ENCODE measurements at regions not wholly inside any gene's neighbourhood (a gene's known extent, or its start where the extent isn't known, plus 50 kb on each side); places are given as distances from the start of the nearest gene placed in this dataset.
"Not testable (repeated sequence)": the region's sequence is repeated elsewhere in the genome, so short reads cannot be mapped to it uniquely, and the experiment has no call there.

DNA sequence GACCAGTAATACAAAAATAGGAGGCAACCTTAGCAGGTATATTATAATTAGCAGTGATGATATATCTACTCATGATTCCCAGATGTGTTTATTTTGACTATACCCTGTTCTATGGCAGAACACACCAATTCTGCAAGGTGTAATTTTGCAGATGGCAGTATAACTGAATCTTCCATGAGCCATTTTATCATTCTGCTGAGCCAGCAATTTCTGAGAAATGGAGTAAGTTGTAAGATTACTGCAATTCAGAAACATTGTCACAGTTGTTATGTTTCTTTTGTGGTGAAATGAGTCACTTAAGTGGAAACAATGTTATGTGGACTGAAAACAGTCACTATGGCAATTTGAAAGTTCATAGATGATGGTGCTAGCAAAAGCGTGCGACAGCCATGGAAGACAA lies 63.7 kb upstream of the RIMS1 start:
- no peaks in the 10 kb centered on the region for H3K27me3 ChIP-seq (ENCODE audit: control insufficient read depth in 4 of 4, insufficient read depth in 4 of 4, low read length in 3 of 4)
- TF ChIP-seq EGR1 (IDR thresholded peaks at IDR 0.05; ENCODE audit: low read depth in 2 of 2), result no peak
- TF ChIP-seq FOXA2 (IDR thresholded peaks at IDR 0.05), result no peak
- no peak for TF ChIP-seq YY1 (IDR thresholded peaks at IDR 0.05)
- TF ChIP-seq REST (IDR thresholded peaks at IDR 0.05), result no peak
- TF ChIP-seq NR2F2 (IDR thresholded peaks at IDR 0.05), result no peak
- no peak for TF ChIP-seq ZBTB33 (IDR thresholded peaks at IDR 0.05)
- no peak for TF ChIP-seq GABPA (IDR thresholded peaks at IDR 0.05 in 1 of 2, conservative IDR thresholded peaks at IDR 0.05 in 1 of 2)
- TF ChIP-seq FOXA1 (IDR thresholded peaks at IDR 0.05), result no peak
- TF ChIP-seq RXRA (IDR thresholded peaks at IDR 0.05), result no peak
- no peak for TF ChIP-seq RAD21 (IDR thresholded peaks at IDR 0.05)
- TF ChIP-seq SP1 (IDR thresholded peaks at IDR 0.05), result no peak
- TF ChIP-seq, protein P1, sequence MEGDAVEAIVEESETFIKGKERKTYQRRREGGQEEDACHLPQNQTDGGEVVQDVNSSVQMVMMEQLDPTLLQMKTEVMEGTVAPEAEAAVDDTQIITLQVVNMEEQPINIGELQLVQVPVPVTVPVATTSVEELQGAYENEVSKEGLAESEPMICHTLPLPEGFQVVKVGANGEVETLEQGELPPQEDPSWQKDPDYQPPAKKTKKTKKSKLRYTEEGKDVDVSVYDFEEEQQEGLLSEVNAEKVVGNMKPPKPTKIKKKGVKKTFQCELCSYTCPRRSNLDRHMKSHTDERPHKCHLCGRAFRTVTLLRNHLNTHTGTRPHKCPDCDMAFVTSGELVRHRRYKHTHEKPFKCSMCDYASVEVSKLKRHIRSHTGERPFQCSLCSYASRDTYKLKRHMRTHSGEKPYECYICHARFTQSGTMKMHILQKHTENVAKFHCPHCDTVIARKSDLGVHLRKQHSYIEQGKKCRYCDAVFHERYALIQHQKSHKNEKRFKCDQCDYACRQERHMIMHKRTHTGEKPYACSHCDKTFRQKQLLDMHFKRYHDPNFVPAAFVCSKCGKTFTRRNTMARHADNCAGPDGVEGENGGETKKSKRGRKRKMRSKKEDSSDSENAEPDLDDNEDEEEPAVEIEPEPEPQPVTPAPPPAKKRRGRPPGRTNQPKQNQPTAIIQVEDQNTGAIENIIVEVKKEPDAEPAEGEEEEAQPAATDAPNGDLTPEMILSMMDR (IDR thresholded peaks at IDR 0.05; ENCODE audit: low read depth, low read length, missing input control), result no peak
- TF ChIP-seq TAF1 (conservative IDR thresholded peaks at IDR 0.05), result no peak
- no peak for TF ChIP-seq ATF3 (IDR thresholded peaks at IDR 0.05)
- no peak for TF ChIP-seq MAX (IDR thresholded peaks at IDR 0.05)
- no peak for TF ChIP-seq HNF4G (IDR thresholded peaks at IDR 0.05)
- no peak for TF ChIP-seq HNF4A (conservative IDR thresholded peaks at IDR 0.05)
- TF ChIP-seq JUND (IDR thresholded peaks at IDR 0.05), result no peak

GRCh38 chr6:71832110-71832764 lies 54.1 kb upstream of the RIMS1 start:
- DNase-seq (ENCODE audit: low spot score); H3K9me3 ChIP-seq (ENCODE audit: control insufficient read depth in 4 of 4, low read length in 3 of 4); H3K4me3 ChIP-seq (ENCODE audit: low read depth in 1 of 3, low read length in 3 of 3); H3K27ac ChIP-seq (ENCODE audit: low read depth in 1 of 2, low read length in 2 of 2); H3K9ac ChIP-seq (ENCODE audit: low read depth in 1 of 2, low read length in 2 of 2); H3K36me3 ChIP-seq (ENCODE audit: control insufficient read depth in 4 of 4, insufficient read depth in 3 of 4, low read depth in 1 of 4, low read length in 3 of 4); H3K4me1 ChIP-seq (ENCODE audit: control insufficient read depth in 4 of 4, insufficient read depth in 4 of 4, low read length in 3 of 4); H3K27me3 ChIP-seq (ENCODE audit: control insufficient read depth in 4 of 4, insufficient read depth in 4 of 4, low read length in 3 of 4): not testable (repeated sequence)
- WGBS, result 85% methylated on average over 25 of the region's 25 CpGs

More for the DNA sequence above, 63.7 kb upstream of the RIMS1 start:
- 98% methylated on average over 2 of the region's 2 CpGs for WGBS
- H3K4me3 ChIP-seq (ENCODE audit: low read depth in 1 of 3, low read length in 3 of 3), result no peak overlapping the region
- H3K9me3 ChIP-seq (ENCODE audit: control insufficient read depth in 4 of 4, low read length in 3 of 4), result no peaks in the 10 kb centered on the region
- H3K36me3 ChIP-seq (ENCODE audit: control insufficient read depth in 4 of 4, insufficient read depth in 3 of 4, low read depth in 1 of 4, low read length in 3 of 4), result no peaks in the 10 kb centered on the region
- no peak for DNase-seq (ENCODE audit: low spot score)
- H3K9ac ChIP-seq (ENCODE audit: low read depth in 1 of 2, low read length in 2 of 2), result no peak overlapping the region
- no peaks in the 10 kb centered on the region for H3K4me1 ChIP-seq (ENCODE audit: control insufficient read depth in 4 of 4, insufficient read depth in 4 of 4, low read length in 3 of 4)
- H3K27ac ChIP-seq (ENCODE audit: low read depth in 1 of 2, low read length in 2 of 2), result no peak overlapping the region

All from liver (tissue), 8 donors.